HEK293T (cell line): ENCODE measurements at regions not wholly inside any gene's neighbourhood (a gene's known extent, or its start where the extent isn't known, plus 50 kb on each side); places are given as distances from the start of the nearest gene placed in this dataset.

ENCODE experiments used
- CTCF ChIA-PET: fragments of 350-600 bp; formaldehyde crosslinking; extraction: SDS; loops from one replicate; lab custom pipeline; 2021; ENCODE audit warnings: antibody characterized with exemption, inconsistent platforms; lab: Yijun Ruan, JAX
- POLR2A ChIA-PET: fragments of 350-600 bp; formaldehyde crosslinking; extraction: SDS; loops from one replicate; lab custom pipeline; 2020; ENCODE audit warnings: antibody characterized with exemption, inconsistent platforms; lab: Yijun Ruan, JAX
- DNase-seq: peaks from one replicate; pipeline ENCODE4 v3.0.0; 2012; ENCODE audit warnings: mixed read lengths; ENCODE audit errors: extremely low spot score
- ARNT ChIP-seq: fragments of 450-650 bp; IDR thresholded peaks from 2 replicates; pipeline ENCODE4 v1.6.1; 2017; ENCODE audit warnings: mild to moderate bottlenecking
- BHLHE40 ChIP-seq: fragments of 450-650 bp; IDR thresholded peaks from 2 replicates; pipeline ENCODE4 v1.6.1; 2016; ENCODE audit warnings: mild to moderate bottlenecking, moderate library complexity, borderline replicate concordance
- CTBP1 ChIP-seq: fragments of 450-650 bp; IDR thresholded peaks from 2 replicates; pipeline ENCODE4 v1.6.1; 2016; ENCODE audit warnings: borderline replicate concordance
- ELF4 ChIP-seq: fragments of 450-650 bp; IDR thresholded peaks from 2 replicates; pipeline ENCODE4 v1.6.1; 2017; ENCODE audit warnings: antibody characterized with exemption
- FOXA1 ChIP-seq: fragments of 450-650 bp; IDR thresholded peaks from 2 replicates; pipeline ENCODE4 v1.6.1; 2016; ENCODE audit warnings: mild to moderate bottlenecking
- FOXK2 ChIP-seq: fragments of 450-650 bp; IDR thresholded peaks from 2 replicates; pipeline ENCODE4 v1.6.1; 2016; ENCODE audit warnings: mild to moderate bottlenecking
- FOXM1 ChIP-seq: fragments of 450-650 bp; IDR thresholded peaks from 2 replicates; pipeline ENCODE4 v1.6.1; 2017; ENCODE audit warnings: mild to moderate bottlenecking, borderline replicate concordance
- HDGF ChIP-seq: fragments of 450-650 bp; IDR thresholded peaks from 2 replicates; pipeline ENCODE4 v1.6.1; 2017; ENCODE audit warnings: antibody characterized with exemption, borderline replicate concordance
- L3MBTL2 ChIP-seq: fragments of 450-650 bp; conservative IDR thresholded peaks from 2 replicates; pipeline ENCODE4 v1.6.1; 2016; ENCODE audit warnings: mild to moderate bottlenecking
- LEF1 ChIP-seq: fragments of 450-650 bp; IDR thresholded peaks from 2 replicates; pipeline ENCODE4 v1.6.1; 2017; ENCODE audit warnings: mild to moderate bottlenecking, borderline replicate concordance
- NFRKB ChIP-seq: fragments of 450-650 bp; IDR thresholded peaks from 2 replicates; pipeline ENCODE4 v1.6.1; 2016; ENCODE audit warnings: mild to moderate bottlenecking, moderate library complexity
- PKNOX1 ChIP-seq: fragments of 450-650 bp; IDR thresholded peaks from 2 replicates; pipeline ENCODE4 v1.6.1; 2016
- SP1 ChIP-seq: fragments of 450-650 bp; IDR thresholded peaks from 2 replicates; pipeline ENCODE4 v1.6.1; 2017
- SUZ12 ChIP-seq: fragments of 450-650 bp; IDR thresholded peaks from 2 replicates; pipeline ENCODE4 v1.6.1; 2016; ENCODE audit warnings: mild to moderate bottlenecking
- TARDBP ChIP-seq: fragments of 450-650 bp; IDR thresholded peaks from 2 replicates; pipeline ENCODE4 v1.6.1; 2016
- ZNF384 ChIP-seq: fragments of 450-650 bp; IDR thresholded peaks from 2 replicates; pipeline ENCODE4 v1.6.1; 2016

GRCh38 chr2:129008881-129009554 lies 690.4 kb upstream of the HS6ST1 start:
- ChIA-PET POLR2A (no interaction called here), CTCF (no interaction called here)
- DNase-seq: no peak
- TF ChIP-seq ARNT (no peak), LEF1 (no peak), PKNOX1 (no peak), FOXK2 (no peak), FOXA1 (no peak), SP1 (no peak), NFRKB (no peak), ZNF384 (no peak), L3MBTL2 (no peak), HDGF (no peak), BHLHE40 (no peak), FOXM1 (no peak), SUZ12 (no peak), TARDBP (no peak), CTBP1 (no peak), ELF4 (no peak)

GRCh38 chr2:129009555-129010146 lies 691.0 kb upstream of the HS6ST1 start:
- ChIA-PET CTCF (no interaction called here), POLR2A (no interaction called here)
- no peak for DNase-seq
- TF ChIP-seq SUZ12 (no peak), TARDBP (no peak), LEF1 (no peak)

GRCh38 chr2:129010262-129010661 lies 691.6 kb upstream of the HS6ST1 start:
- DNase-seq: no peak
- ChIA-PET CTCF (no interaction called here), POLR2A (no interaction called here)

GRCh38 chr2:129011466-129012061 lies 692.9 kb upstream of the HS6ST1 start:
- DNase-seq: no peak
- CTCF ChIA-PET: no interaction called here
- POLR2A ChIA-PET: no interaction called here
- TF ChIP-seq SUZ12 (no peak), ARNT (no peak), FOXA1 (no peak), FOXK2 (no peak), PKNOX1 (no peak), NFRKB (no peak), BHLHE40 (no peak), SP1 (no peak), FOXM1 (no peak), L3MBTL2 (no peak), ELF4 (no peak), LEF1 (no peak), CTBP1 (no peak), ZNF384 (no peak), HDGF (no peak), TARDBP (no peak)

More at GRCh38 chr2:129010262-129010661, 691.6 kb upstream of the HS6ST1 start:
- TF ChIP-seq LEF1: no peak
- no peak for TF ChIP-seq ELF4
- TF ChIP-seq ARNT: no peak
- no peak for TF ChIP-seq FOXK2
- no peak for TF ChIP-seq FOXA1

GRCh38 chr2:129014432-129014831 lies 695.8 kb upstream of the HS6ST1 start:
- POLR2A ChIA-PET: no interaction called here
- CTCF ChIA-PET: no interaction called here
- no peak for TF ChIP-seq SUZ12
- TF ChIP-seq FOXA1: no peak
- no peak for TF ChIP-seq ZNF384
- TF ChIP-seq LEF1: no peak
- DNase-seq: no peak

- CTCF ChIA-PET: no interaction called here
- DNase-seq: no peak
- TF ChIP-seq ZNF384 (no peak), CTBP1 (no peak)
- POLR2A ChIA-PET: no interaction called here
Observed at GRCh38 chr2:129015397-129016285, 697.0 kb upstream of the HS6ST1 start.
